Liver (tissue), 8 donors: ENCODE measurements at regions not wholly inside any gene's neighbourhood (a gene's known extent, or its start where the extent isn't known, plus 50 kb on each side); places are given as distances from the start of the nearest gene placed in this dataset.

ENCODE experiments used
- DNase-seq: peaks from one replicate; pipeline ENCODE4 v3.0.0-alpha.2; 2017; ENCODE audit warnings: low spot score
- H3K27ac ChIP-seq, 2 donors: one replicate each; pipeline ENCODE4 v1.7.0; 2013; ENCODE audit warnings: inconsistent platforms in 2 of 2, low read length in 2 of 2, control low read depth in 1 of 2, low read depth in 1 of 2, mild to moderate bottlenecking in 1 of 2
- H3K27me3 ChIP-seq, 4 donors: one replicate each; pipeline versions ENCODE4 v1.6.1 to v1.7.0; 2013; ENCODE audit warnings: low read length in 3 of 4, inconsistent platforms in 1 of 4, mild to moderate bottlenecking in 1 of 4, moderate library complexity in 1 of 4; ENCODE audit not compliant: control insufficient read depth in 4 of 4, insufficient read depth in 4 of 4
- H3K36me3 ChIP-seq, 4 donors: one replicate each; pipeline versions ENCODE4 v1.6.1 to v1.7.0; 2013; ENCODE audit warnings: low read length in 3 of 4, mild to moderate bottlenecking in 3 of 4, low read depth in 1 of 4, moderate library complexity in 1 of 4; ENCODE audit not compliant: control insufficient read depth in 4 of 4, insufficient read depth in 3 of 4
- H3K4me1 ChIP-seq, 4 donors: one replicate each; pipeline versions ENCODE4 v1.6.1 to v1.7.0; 2013; ENCODE audit warnings: low read length in 3 of 4, mild to moderate bottlenecking in 3 of 4, moderate library complexity in 1 of 4; ENCODE audit not compliant: control insufficient read depth in 4 of 4, insufficient read depth in 4 of 4
- H3K4me3 ChIP-seq, 3 donors: one replicate each; pipeline versions ENCODE4 v1.6.1 to v1.7.0; 2013; ENCODE audit warnings: low read length in 3 of 3, control low read depth in 1 of 3, low read depth in 1 of 3, mild to moderate bottlenecking in 1 of 3
- H3K9ac ChIP-seq, 2 donors: one replicate each; pipeline ENCODE4 v1.7.0; 2013; ENCODE audit warnings: low read length in 2 of 2, mild to moderate bottlenecking in 2 of 2, moderate library complexity in 2 of 2, control low read depth in 1 of 2, low read depth in 1 of 2
- H3K9me3 ChIP-seq, 4 donors: one replicate each; pipeline versions ENCODE4 v1.6.1 to v1.7.0; 2013; ENCODE audit warnings: low read length in 3 of 4; ENCODE audit not compliant: control insufficient read depth in 4 of 4
- ATF3 ChIP-seq: IDR thresholded peaks from 2 replicates; pipeline ENCODE4 v1.6.1; 2016; ENCODE audit warnings: antibody characterized with exemption
- CTCF ChIP-seq: fragments of 150-350 bp; IDR thresholded peaks from 2 replicates; pipeline ENCODE4 v1.5.1; 2017; ENCODE audit warnings: improper control_type of control experiment, low read depth, low read length; ENCODE audit not compliant: missing input control
- EGR1 ChIP-seq, 2 donors: IDR thresholded peaks; 2 replicates each; pipeline ENCODE4 v1.6.1; 2016 to 2018; ENCODE audit warnings: antibody characterized with exemption in 2 of 2, low read depth in 2 of 2
- FOXA1 ChIP-seq: IDR thresholded peaks from 2 replicates; pipeline ENCODE4 v1.6.1; 2016; ENCODE audit warnings: antibody characterized with exemption
- FOXA2 ChIP-seq: IDR thresholded peaks from 2 replicates; pipeline ENCODE4 v1.6.1; 2016; ENCODE audit warnings: antibody characterized with exemption
- GABPA ChIP-seq, 2 donors: IDR thresholded peaks in 1 of 2; conservative IDR thresholded peaks in 1 of 2; 2 replicates each; pipeline ENCODE4 v1.6.1; 2016; ENCODE audit warnings: antibody characterized with exemption in 2 of 2, mild to moderate bottlenecking in 1 of 2, moderate library complexity in 1 of 2
- HNF4A ChIP-seq, 2 donors: conservative IDR thresholded peaks; 2 replicates each; pipeline ENCODE4 v1.6.1; 2016; ENCODE audit warnings: antibody characterized with exemption in 2 of 2, mild to moderate bottlenecking in 2 of 2
- HNF4G ChIP-seq: IDR thresholded peaks from 2 replicates; pipeline ENCODE4 v1.6.1; 2016; ENCODE audit warnings: antibody characterized with exemption
- JUND ChIP-seq, 2 donors: IDR thresholded peaks; 2 replicates each; pipeline ENCODE4 v1.6.1; 2016; ENCODE audit warnings: antibody characterized with exemption in 2 of 2
- MAX ChIP-seq: IDR thresholded peaks from 2 replicates; pipeline ENCODE4 v1.6.1; 2016; ENCODE audit warnings: antibody characterized with exemption
- NR2F2 ChIP-seq: IDR thresholded peaks from 2 replicates; pipeline ENCODE4 v1.6.1; 2016; ENCODE audit warnings: antibody characterized with exemption
- RAD21 ChIP-seq, 2 donors: IDR thresholded peaks; 2 replicates each; pipeline ENCODE4 v1.6.1; 2016; ENCODE audit warnings: antibody characterized with exemption in 2 of 2, mild to moderate bottlenecking in 2 of 2
- REST ChIP-seq: IDR thresholded peaks from 2 replicates; pipeline ENCODE4 v1.6.1; 2016; ENCODE audit warnings: antibody characterized with exemption, mild to moderate bottlenecking
- RXRA ChIP-seq, 2 donors: IDR thresholded peaks; 2 replicates each; pipeline ENCODE4 v1.6.1; 2017 to 2018; ENCODE audit warnings: antibody characterized with exemption in 2 of 2, mild to moderate bottlenecking in 1 of 2
- SP1 ChIP-seq: IDR thresholded peaks from 2 replicates; pipeline ENCODE4 v1.6.1; 2018; ENCODE audit warnings: antibody characterized with exemption, mild to moderate bottlenecking
- TAF1 ChIP-seq: conservative IDR thresholded peaks from 2 replicates; pipeline ENCODE4 v1.6.1; 2016; ENCODE audit warnings: antibody characterized with exemption, mild to moderate bottlenecking
- YY1 ChIP-seq: IDR thresholded peaks from 2 replicates; pipeline ENCODE4 v1.6.1; 2016; ENCODE audit warnings: antibody characterized with exemption, mild to moderate bottlenecking
- WGBS: extraction: QIAGEN DNeasy Blood & Tissue Kit; methylation state at CpG from one replicate; pipeline ENCODE4 v1.1.7; 2013; 5-methylcytosine and 5-hydroxymethylcytosine counted together
- TF ChIP-seq, protein P1 (sequence below): IDR thresholded peaks from 2 replicates; pipeline ENCODE4 v1.6.1; 2016; ENCODE audit warnings: antibody characterized with exemption
- donor health status: healthy.
- donor health status: healthy.
- donor health status: healthy.
- donor health status: healthy.
- donor health status: healthy.

- TF ChIP-seq YY1 (no peak), TAF1 (no peak), EGR1 (IDR thresholded peaks at IDR 0.05; ENCODE audit: low read depth in 2 of 2) (no peak), SP1 (peak; percentile 68), ATF3 (no peak), HNF4G (no peak), REST (no peak), NR2F2 (no peak), MAX (peak; percentile 73), HNF4A (conservative IDR thresholded peaks at IDR 0.05) (peak; percentile 60 to 76), RXRA (IDR thresholded peaks at IDR 0.05) (peak; percentile 53 to 65), CTCF (no peak), GABPA (IDR thresholded peaks at IDR 0.05 in 1 of 2, conservative IDR thresholded peaks at IDR 0.05 in 1 of 2) (no peak), FOXA1 (peak; percentile 88), RAD21 (IDR thresholded peaks at IDR 0.05) (peak; percentile 52 to 65), JUND (IDR thresholded peaks at IDR 0.05) (peak in 1 of 2 donors; percentile 68), FOXA2 (peak; percentile 84)
- TF ChIP-seq, protein P1, sequence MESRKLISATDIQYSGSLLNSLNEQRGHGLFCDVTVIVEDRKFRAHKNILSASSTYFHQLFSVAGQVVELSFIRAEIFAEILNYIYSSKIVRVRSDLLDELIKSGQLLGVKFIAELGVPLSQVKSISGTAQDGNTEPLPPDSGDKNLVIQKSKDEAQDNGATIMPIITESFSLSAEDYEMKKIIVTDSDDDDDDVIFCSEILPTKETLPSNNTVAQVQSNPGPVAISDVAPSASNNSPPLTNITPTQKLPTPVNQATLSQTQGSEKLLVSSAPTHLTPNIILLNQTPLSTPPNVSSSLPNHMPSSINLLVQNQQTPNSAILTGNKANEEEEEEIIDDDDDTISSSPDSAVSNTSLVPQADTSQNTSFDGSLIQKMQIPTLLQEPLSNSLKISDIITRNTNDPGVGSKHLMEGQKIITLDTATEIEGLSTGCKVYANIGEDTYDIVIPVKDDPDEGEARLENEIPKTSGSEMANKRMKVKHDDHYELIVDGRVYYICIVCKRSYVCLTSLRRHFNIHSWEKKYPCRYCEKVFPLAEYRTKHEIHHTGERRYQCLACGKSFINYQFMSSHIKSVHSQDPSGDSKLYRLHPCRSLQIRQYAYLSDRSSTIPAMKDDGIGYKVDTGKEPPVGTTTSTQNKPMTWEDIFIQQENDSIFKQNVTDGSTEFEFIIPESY: peak; percentile 49
- peak overlapping the region; percentile 39 to 63 for H3K27ac ChIP-seq
- H3K36me3 ChIP-seq: no peaks in the 10 kb centered on the region
- peaks cover 0 to 23% (median 12%) of the 10 kb centered on the region in 4 donors for H3K4me1 ChIP-seq
- no peaks in the 10 kb centered on the region for H3K27me3 ChIP-seq
- no peaks in the 10 kb centered on the region for H3K9me3 ChIP-seq
- no peak for DNase-seq
- no peak overlapping the region for H3K9ac ChIP-seq
- no peak overlapping the region for H3K4me3 ChIP-seq
- WGBS: 41% methylated on average over 1 of the region's 1 CpG
Observed at GRCh38 chr21:17441370-17441769, 71.5 kb upstream of the CXADR start.
